Glutamatergic neuron (in vitro differentiated cells): ENCODE measurements at regions not wholly inside any gene's neighbourhood (a gene's known extent, or its start where the extent isn't known, plus 50 kb on each side); places are given as distances from the start of the nearest gene placed in this dataset.

ENCODE experiments used
- DNase-seq: peaks from one replicate; pipeline ENCODE4 v3.0.0; 2022
- H3K27ac Mint-ChIP-seq: one replicate; pipeline ENCODE4 v1.8.0; 2020; ENCODE audit warnings: mild to moderate bottlenecking, mixed read lengths, inconsistent platforms; ENCODE audit not compliant: unreplicated experiment
- H3K27me3 Mint-ChIP-seq: one replicate; pipeline ENCODE4 v1.8.0; 2020; ENCODE audit warnings: mild to moderate bottlenecking, moderate library complexity, mixed read lengths, inconsistent platforms; ENCODE audit not compliant: unreplicated experiment
- H3K36me3 Mint-ChIP-seq: one replicate; pipeline ENCODE4 v1.8.0; 2020; ENCODE audit warnings: mild to moderate bottlenecking, mixed read lengths, inconsistent platforms; ENCODE audit not compliant: unreplicated experiment
- H3K4me1 Mint-ChIP-seq: one replicate; pipeline ENCODE4 v1.8.0; 2020; ENCODE audit warnings: mild to moderate bottlenecking, low read depth, mixed read lengths, inconsistent platforms; ENCODE audit not compliant: unreplicated experiment
- H3K4me3 Mint-ChIP-seq: one replicate; pipeline ENCODE4 v1.8.0; 2020; ENCODE audit warnings: mild to moderate bottlenecking, mixed read lengths, inconsistent platforms; ENCODE audit not compliant: unreplicated experiment
- H3K9me3 Mint-ChIP-seq: one replicate; pipeline ENCODE4 v1.8.0; 2020; ENCODE audit warnings: mild to moderate bottlenecking, moderate library complexity, mixed read lengths, inconsistent platforms; ENCODE audit not compliant: unreplicated experiment
- TF ChIP-seq, protein P1 (sequence below): fragments of 200-600 bp; sonication (generic); IDR thresholded peaks from one replicate; pipeline ENCODE4 v1.5.0; 2021; ENCODE audit not compliant: partially characterized antibody, unreplicated experiment

DNA sequence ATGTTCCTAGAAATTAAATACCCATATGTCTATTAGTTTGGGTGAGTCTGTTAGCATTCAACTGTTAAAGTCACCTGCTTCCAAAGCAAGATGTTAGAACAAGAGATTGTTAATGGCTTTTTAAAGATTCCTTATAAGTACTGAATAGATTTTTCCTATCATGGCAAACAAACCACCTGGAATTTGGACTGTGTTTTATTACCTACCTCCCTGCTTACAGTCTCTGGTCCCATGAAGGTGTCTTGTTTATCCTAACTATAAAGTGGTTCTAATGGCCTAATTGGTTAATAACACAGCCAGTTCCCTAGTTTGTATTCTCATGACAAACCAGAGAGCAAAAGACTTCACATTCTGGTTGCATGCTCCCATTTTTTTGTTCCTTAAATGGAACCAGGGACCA is 149.5 kb downstream of the PPP1R2C start:
- Mint-ChIP-seq H3K27me3 (peaks cover 1% of the 10 kb centered on the region), H3K9me3 (no peaks in the 10 kb centered on the region)

DNA sequence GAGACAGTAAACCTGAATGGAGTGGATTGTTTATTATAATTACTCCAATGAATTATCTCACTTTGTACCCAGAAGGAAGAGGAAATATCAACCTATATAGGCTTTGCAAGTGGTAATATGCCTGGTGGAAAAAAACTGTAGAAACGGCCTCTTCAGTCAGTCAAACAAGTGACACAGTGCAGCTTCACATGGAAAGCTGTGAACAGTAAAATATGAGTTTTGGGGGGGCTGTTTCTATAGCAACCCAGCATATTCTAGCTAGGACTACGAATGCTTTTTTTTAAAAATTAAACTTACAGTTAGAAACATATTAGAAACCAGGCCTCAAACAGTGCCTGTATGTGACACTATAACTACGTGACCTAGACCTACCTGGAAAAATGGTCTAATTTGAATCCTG is 150.1 kb downstream of the PPP1R2C start:
- Mint-ChIP-seq H3K36me3 (no peaks in the 10 kb centered on the region), H3K4me1 (no peaks in the 10 kb centered on the region), H3K27ac (no peak overlapping the region), H3K4me3 (no peak overlapping the region), H3K27me3 (peaks cover 1% of the 10 kb centered on the region), H3K9me3 (no peaks in the 10 kb centered on the region)
- TF ChIP-seq, protein P1, sequence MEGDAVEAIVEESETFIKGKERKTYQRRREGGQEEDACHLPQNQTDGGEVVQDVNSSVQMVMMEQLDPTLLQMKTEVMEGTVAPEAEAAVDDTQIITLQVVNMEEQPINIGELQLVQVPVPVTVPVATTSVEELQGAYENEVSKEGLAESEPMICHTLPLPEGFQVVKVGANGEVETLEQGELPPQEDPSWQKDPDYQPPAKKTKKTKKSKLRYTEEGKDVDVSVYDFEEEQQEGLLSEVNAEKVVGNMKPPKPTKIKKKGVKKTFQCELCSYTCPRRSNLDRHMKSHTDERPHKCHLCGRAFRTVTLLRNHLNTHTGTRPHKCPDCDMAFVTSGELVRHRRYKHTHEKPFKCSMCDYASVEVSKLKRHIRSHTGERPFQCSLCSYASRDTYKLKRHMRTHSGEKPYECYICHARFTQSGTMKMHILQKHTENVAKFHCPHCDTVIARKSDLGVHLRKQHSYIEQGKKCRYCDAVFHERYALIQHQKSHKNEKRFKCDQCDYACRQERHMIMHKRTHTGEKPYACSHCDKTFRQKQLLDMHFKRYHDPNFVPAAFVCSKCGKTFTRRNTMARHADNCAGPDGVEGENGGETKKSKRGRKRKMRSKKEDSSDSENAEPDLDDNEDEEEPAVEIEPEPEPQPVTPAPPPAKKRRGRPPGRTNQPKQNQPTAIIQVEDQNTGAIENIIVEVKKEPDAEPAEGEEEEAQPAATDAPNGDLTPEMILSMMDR: no peak
- DNase-seq: no peak

More for the DNA sequence above, 149.5 kb downstream of the PPP1R2C start:
- Mint-ChIP-seq H3K36me3 (no peaks in the 10 kb centered on the region), H3K27ac (no peak overlapping the region), H3K4me1 (no peaks in the 10 kb centered on the region), H3K4me3 (no peak overlapping the region)
- no peak for DNase-seq
- TF ChIP-seq, protein P1: no peak

DNA sequence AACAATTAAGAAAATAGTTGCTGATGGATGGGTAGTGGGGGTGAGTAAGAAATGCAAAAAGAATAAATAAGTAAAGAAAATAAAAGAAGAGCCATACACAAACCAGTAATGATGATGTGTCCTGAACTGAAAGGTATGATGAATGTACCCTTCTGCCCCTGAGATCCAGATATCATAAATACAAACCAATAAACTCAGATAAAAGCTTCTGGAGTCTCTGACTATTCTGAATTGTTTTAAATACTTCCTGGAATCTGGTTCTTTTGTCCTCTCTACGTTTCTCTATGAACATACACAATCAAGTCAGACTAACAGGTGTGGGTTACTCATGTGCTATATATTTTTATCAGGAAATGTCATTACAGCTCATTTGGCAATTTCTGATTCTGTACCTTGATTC is 153.4 kb downstream of the PPP1R2C start:
- Mint-ChIP-seq H3K27me3 (peaks cover 1% of the 10 kb centered on the region), H3K27ac (no peak overlapping the region), H3K9me3 (no peaks in the 10 kb centered on the region), H3K36me3 (no peaks in the 10 kb centered on the region), H3K4me3 (no peak overlapping the region), H3K4me1 (no peaks in the 10 kb centered on the region)
- no peak for DNase-seq
- TF ChIP-seq, protein P1: no peak

DNA sequence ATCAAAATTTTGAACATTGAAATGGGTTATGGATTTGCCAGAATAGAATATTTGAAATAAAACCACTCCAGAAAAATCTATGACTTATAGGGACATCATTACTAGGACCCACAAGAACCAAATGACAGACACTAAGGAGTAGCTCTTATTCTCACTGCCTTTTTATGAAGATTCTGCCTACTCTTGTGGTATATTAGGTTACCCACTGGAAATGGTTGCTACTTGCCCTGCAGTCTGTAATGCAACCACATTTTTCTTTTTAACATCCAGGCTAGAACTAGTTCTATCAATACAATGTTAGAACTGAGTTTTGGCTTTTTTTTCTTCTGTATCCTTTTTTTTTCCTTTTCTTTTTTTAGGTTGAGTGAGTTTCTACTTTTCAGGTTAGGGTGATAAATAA is 158.9 kb downstream of the PPP1R2C start:
- TF ChIP-seq, protein P1: no peak
- DNase-seq: no peak
- Mint-ChIP-seq H3K4me3 (no peak overlapping the region), H3K36me3 (no peaks in the 10 kb centered on the region), H3K4me1 (peaks cover 1% of the 10 kb centered on the region), H3K9me3 (no peaks in the 10 kb centered on the region), H3K27ac (no peak overlapping the region), H3K27me3 (no peaks in the 10 kb centered on the region)

DNA sequence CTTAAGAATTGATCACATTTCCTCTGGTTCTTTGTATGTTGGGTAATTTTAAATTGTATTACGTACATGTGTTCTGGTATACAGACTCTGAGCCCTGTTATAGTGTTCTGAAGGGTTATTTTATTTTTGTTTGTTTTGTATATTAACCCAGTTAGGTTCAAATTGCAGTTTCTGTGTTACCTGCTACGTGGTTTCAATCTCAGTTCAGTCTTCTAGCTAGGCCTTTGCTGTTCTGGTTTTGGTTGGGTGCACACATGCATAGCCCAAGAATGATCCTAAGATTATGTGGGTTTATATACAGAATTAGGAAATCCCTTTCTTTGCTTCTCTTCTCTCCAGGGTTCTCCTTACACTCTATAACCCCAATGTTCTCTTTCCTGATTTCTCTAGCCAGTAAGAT is 161.0 kb downstream of the PPP1R2C start:
- Mint-ChIP-seq H3K27me3 (no peaks in the 10 kb centered on the region), H3K4me3 (no peak overlapping the region)

More for the DNA sequence above, 161.0 kb downstream of the PPP1R2C start:
- Mint-ChIP-seq H3K9me3 (no peaks in the 10 kb centered on the region), H3K4me1 (peaks cover 1% of the 10 kb centered on the region), H3K27ac (no peak overlapping the region), H3K36me3 (no peaks in the 10 kb centered on the region)
- TF ChIP-seq, protein P1: no peak
- no peak for DNase-seq
